GM18498 (cell line): ENCODE measurements at regions not wholly inside any gene's neighbourhood (a gene's known extent, or its start where the extent isn't known, plus 50 kb on each side); places are given as distances from the start of the nearest gene placed in this dataset.

Source experiments
- ATAC-seq: cut with Tn5 transposase; IDR thresholded peaks from one replicate; pipeline ENCODE4 v1.9.1; 2021; ENCODE audit warnings: mild to moderate bottlenecking, moderate library complexity; ENCODE audit not compliant: unreplicated experiment

DNA sequence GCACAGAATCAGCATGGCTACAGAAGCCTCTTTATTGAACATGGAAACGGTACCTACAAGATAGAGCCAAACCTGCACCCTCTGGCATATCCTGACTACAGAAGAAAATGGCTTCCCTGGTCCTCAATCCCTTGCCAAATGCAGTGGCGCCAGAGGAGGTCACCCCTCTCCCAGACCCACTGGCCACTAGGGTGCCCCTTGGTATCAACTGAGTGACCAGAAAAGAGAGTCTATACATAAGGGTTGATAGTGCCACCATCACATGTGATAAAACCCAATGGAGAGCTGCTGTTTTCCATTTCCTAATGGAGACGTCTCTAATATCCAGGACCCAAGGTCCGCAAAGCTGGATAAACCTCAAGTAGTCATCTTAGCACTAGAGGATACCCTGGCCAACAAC, 52.7 kb upstream of the ALK start:
- ATAC-seq, result no peak

GRCh38 chr2:29977284-29977683, 55.9 kb upstream of the ALK start:
- ATAC-seq, result no peak

GRCh38 chr2:29981402-29981801, 60.0 kb upstream of the ALK start:
- no peak for ATAC-seq

DNA sequence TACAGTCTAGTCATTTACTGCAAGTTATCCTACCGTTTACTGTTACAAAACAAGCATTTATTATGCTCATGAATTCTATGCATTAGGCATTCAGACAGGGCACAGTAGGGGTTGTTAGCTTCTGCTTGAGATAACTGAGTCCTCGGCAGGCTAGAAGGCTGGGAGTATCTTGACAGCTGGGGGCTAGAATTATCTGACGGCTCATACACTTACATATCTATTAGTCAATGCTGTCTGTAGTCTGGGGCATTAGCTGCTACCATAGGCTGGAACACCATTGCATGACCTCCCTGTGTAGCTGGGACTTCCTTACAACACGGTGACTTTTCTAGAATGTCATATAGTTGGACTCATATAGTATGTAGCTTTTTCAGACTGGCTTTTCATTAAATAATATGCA, 61.9 kb upstream of the ALK start:
- no peak for ATAC-seq

GRCh38 chr2:29987146-29987545, 65.8 kb upstream of the ALK start:
- no peak for ATAC-seq

DNA sequence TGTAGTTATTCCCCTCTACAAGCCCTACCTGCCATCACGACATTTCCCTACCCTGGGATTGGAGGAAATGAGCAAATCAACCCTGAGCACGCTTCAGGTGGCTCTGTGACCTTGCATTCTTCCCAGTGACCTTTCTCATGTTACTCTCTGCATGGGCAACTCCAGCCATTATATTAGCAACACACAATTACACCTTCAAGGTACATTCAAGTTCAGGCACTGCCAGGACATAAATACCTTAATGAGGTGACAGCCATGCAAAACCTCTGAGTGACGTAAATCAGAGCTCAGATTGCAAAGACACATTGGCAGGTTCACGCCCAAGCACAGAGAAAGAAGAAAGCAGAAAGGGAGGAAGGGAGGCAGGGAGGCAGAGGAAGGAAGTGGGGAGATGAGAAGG, 68.7 kb upstream of the ALK start:
- no peak for ATAC-seq

DNA sequence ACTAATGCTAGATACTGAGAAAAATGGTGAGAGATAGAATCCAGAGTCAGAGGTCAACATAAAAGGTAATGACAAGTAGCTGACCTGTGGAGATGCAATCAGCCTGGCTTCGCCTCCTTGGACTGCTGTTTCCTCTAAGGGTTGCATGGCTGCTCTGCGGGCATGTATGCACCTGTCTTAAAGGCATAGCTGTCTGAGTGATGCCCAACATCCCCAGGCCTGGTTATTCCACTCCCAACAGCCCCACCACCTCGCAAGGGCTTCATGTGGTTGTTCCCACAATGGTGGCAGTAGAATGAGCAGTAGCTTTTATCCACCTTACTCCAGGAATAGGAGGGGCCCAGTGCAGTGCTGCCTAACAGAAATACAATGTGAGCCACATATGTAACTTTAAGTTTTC, 69.7 kb upstream of the ALK start:
- no peak for ATAC-seq

GRCh38 chr2:29995241-29995640, 73.9 kb upstream of the ALK start:
- no peak for ATAC-seq

- ATAC-seq, result no peak
Measured at GRCh38 chr2:30003128-30003527, 81.7 kb upstream of the ALK start.

DNA sequence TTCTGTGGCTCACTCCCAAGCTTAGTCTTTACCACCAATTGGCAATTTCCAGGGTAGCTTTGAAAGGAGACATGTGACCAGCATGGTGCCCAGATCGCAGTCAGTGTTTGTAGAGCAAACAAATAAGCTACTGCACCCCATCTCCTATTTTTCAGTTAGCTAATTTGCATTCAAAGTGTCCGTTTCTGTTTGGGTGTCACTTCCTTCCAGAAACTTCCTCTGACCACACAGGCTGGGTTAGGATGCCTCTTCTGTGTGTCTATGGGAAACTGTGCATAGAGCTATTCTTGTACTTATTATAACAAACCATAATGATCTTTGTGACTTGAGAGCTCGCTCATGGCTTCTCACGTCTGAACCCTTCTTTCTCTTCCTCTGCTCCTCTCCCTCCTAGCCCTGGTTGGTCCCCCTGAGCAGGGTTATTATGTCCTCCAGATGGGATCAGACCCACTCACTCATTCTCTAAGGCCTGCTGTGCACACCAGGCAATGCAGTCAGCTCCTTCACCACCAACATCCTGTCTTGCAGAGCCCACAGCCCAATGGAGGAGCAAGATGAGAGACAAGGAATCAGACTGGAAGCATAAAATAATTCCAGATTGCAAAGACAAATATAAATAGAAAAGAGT, 101.2 kb upstream of the ALK start:
- peak; percentile 93 for ATAC-seq

DNA sequence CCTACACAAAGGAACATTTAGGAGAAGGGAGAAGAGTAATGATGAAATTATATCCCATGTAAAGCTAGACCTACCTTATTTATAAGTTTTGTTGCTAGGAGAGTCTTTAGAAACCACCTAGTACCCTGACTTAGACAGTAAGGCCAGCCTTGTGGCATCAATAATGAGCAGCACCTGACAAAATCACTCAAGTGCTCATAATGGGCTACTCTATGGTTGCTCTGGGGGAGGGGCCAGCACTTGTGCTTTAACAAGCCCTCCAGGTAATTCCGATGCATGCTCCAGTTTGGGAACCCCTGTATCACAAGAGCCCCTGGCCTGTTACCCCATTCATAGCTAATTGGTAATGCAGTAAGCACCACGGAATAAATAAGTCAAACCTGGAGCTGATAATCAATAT, 102.9 kb upstream of the ALK start:
- no peak for ATAC-seq

GRCh38 chr2:30026091-30027055, 105.0 kb upstream of the ALK start:
- ATAC-seq, result no peak

- no peak for ATAC-seq
Measured at GRCh38 chr2:30029804-30030203, 108.4 kb upstream of the ALK start.

GRCh38 chr2:30030361-30030760, 109.0 kb upstream of the ALK start:
- no peak for ATAC-seq

GRCh38 chr2:30031184-30031583, 109.8 kb upstream of the ALK start:
- no peak for ATAC-seq

GRCh38 chr2:30034052-30034775, 112.6 kb upstream of the YPEL5 start:
- no peak for ATAC-seq

DNA sequence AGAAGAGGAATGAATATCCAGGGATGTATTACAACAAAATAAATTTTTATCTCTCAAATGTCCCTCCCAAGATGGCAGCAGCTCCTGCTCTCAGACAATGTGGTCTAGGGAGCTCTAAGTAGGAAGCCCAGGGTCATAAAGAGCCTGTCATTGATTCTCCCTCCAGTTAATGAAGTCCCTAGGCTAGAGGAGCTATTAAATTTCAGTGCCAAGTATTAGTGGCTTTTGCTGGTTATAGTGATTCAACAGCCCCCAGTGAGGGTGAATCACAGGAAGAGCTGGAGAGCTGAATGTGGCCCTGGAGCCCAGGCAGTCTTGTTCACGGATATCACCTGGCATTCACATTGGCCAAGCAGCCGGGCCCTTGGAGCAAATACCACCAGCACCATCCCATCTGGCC, 109.8 kb upstream of the YPEL5 start:
- ATAC-seq, result no peak

DNA sequence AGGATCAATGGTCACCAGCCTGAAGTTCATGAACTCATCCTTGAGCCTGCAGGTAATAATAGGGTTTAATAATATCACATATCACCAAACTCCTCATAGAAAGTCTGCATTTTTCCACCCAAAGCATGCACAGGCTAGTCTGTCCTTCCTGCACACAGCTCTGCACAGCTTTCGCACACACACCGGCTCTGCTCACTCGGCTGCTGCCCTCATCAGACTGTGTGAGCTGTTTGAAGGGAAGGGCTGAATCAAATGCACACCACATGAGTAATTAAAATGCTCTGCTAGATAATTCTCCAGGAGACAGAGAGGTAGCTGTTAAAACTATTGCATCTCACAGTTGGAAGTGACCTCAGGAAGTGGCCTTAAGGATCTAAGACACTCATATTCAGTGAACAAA, 108.4 kb upstream of the YPEL5 start:
- no peak for ATAC-seq

GRCh38 chr2:30039101-30039500, 107.7 kb upstream of the YPEL5 start:
- no peak for ATAC-seq

DNA sequence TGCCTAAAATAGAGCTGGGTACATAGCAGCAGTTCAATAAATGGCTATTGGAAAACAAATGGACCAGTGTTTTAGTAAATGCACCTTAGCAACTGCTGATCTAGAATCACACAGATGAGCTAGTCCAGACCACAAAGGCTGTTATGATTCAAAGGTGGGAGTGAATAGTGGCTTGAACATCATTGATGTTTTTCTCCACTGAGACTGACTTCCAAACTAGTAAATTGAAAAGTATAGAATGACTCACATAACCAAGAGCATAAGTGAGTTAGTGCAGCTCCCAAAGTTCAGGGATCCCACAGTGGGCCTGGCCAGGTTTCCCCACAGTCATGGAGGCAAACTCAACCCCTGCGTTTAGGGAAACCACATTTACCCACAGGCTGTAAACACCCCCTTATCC, 106.7 kb upstream of the YPEL5 start:
- ATAC-seq, result no peak

DNA sequence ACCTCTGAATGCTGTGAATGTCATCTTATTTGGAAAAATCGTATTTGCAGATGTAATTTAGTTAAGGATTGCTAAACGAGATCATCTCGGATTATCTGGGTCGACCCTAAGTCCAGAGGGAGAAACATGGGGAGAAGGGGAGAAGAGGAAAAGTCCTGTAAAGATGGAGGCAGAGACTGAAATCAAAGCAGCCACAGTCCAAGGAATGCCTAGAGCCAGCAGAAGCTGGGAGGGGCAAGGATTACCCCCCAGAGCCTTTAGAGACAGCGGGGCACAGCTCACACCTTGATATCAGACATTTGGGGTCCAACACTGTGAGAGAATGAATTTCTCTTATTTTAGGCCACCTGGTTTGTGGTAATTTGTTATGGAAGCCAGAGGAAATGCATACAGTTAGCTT, 104.9 kb upstream of the YPEL5 start:
- no peak for ATAC-seq

DNA sequence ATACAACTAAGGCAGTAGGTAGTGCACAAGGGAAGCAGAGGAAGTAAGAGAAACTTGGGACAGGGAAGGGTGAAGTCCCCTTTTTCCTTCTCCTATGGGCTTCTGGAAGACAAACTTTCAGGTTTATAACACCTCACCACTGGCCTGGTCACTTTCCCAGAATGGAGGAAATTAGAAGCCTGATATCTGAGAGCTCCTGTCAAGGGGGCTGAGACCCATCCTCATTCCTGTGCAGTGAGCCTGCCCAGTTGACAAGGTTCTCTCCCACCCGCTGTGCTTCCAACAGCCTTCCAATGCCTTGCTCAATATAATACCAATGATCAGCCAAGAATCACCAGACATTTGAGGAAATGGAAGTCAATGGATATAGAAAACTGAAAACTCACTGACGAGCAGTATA, 100.4 kb upstream of the YPEL5 start:
- ATAC-seq, result no peak
